ENCODE measurements at regions not wholly inside any gene's neighbourhood (a gene's known extent, or its start where the extent isn't known, plus 50 kb on each side); places are given as distances from the start of the nearest gene placed in this dataset.

GRCh38 chrX:39985071-39985470 is 112.7 kb downstream of the BCOR start:
- TF ChIP-seq, protein P1, sequence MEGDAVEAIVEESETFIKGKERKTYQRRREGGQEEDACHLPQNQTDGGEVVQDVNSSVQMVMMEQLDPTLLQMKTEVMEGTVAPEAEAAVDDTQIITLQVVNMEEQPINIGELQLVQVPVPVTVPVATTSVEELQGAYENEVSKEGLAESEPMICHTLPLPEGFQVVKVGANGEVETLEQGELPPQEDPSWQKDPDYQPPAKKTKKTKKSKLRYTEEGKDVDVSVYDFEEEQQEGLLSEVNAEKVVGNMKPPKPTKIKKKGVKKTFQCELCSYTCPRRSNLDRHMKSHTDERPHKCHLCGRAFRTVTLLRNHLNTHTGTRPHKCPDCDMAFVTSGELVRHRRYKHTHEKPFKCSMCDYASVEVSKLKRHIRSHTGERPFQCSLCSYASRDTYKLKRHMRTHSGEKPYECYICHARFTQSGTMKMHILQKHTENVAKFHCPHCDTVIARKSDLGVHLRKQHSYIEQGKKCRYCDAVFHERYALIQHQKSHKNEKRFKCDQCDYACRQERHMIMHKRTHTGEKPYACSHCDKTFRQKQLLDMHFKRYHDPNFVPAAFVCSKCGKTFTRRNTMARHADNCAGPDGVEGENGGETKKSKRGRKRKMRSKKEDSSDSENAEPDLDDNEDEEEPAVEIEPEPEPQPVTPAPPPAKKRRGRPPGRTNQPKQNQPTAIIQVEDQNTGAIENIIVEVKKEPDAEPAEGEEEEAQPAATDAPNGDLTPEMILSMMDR (IDR thresholded peaks at IDR 0.05), result no peak
- no peak for TF ChIP-seq EP300 (IDR thresholded peaks at IDR 0.05)

All from ovary (tissue), 3 donors.